Neural progenitor cell (in vitro differentiated cells): ENCODE measurements at regions not wholly inside any gene's neighbourhood (a gene's known extent, or its start where the extent isn't known, plus 50 kb on each side); places are given as distances from the start of the nearest gene placed in this dataset.
A peak's percentile ranks its signal among the peaks of the same experiment; 100 is the strongest.

ENCODE experiments used
- DNase-seq: peaks from one replicate; pipeline ENCODE4 v3.0.0-alpha.2; 2016; ENCODE audit warnings: low spot score
- H2AFZ ChIP-seq: fragments of 200-600 bp; sonication (generic); replicated peaks from 2 replicates; pipeline ENCODE4 v1.6.1; 2016; ENCODE audit warnings: antibody characterized with exemption
- H3F3A ChIP-seq: fragments of 200-600 bp; sonication (generic); 2 replicates; pipeline ENCODE4 v1.6.1; 2016; ENCODE audit warnings: antibody characterized with exemption, low read depth
- H3K27ac ChIP-seq: fragments of 200-600 bp; sonication (generic); 2 replicates; pipeline ENCODE4 v1.5.1; 2016; ENCODE audit warnings: mild to moderate bottlenecking
- H3K27me3 ChIP-seq: fragments of 200-600 bp; sonication (generic); 2 replicates; pipeline ENCODE4 v1.6.1; 2016; ENCODE audit warnings: mild to moderate bottlenecking, moderate library complexity
- H3K36me3 ChIP-seq: fragments of 200-600 bp; sonication (generic); 2 replicates; pipeline ENCODE4 v1.5.1; 2016
- H3K4me1 ChIP-seq: fragments of 200-600 bp; sonication (generic); 2 replicates; pipeline ENCODE4 v1.6.1; 2016; ENCODE audit warnings: mixed run types
- H3K4me2 ChIP-seq: fragments of 200-600 bp; sonication (generic); 2 replicates; pipeline ENCODE4 v1.6.1; 2016
- H3K4me3 ChIP-seq: fragments of 200-600 bp; sonication (generic); 2 replicates; pipeline ENCODE4 v1.5.1; 2016
- H3K79me2 ChIP-seq: fragments of 200-600 bp; sonication (generic); 2 replicates; pipeline ENCODE4 v1.6.1; 2016; ENCODE audit warnings: low read depth
- H3K9ac ChIP-seq: fragments of 200-600 bp; sonication (generic); 2 replicates; pipeline ENCODE4 v1.6.1; 2016
- H3K9me3 ChIP-seq: fragments of 200-600 bp; sonication (generic); 2 replicates; pipeline ENCODE4 v1.5.1; 2016; ENCODE audit warnings: low read depth
- H4K20me1 ChIP-seq: fragments of 200-600 bp; sonication (generic); 2 replicates; pipeline ENCODE4 v1.6.1; 2016; ENCODE audit warnings: low read depth
- H3K27ac Mint-ChIP-seq: 3 replicates; pipeline ENCODE4 v1.8.0; 2021; ENCODE audit warnings: mixed read lengths
- H3K27me3 Mint-ChIP-seq: 2 replicates; pipeline ENCODE4 v1.8.0; 2022; ENCODE audit warnings: low read depth, mild to moderate bottlenecking, inconsistent platforms, moderate library complexity, mixed read lengths; ENCODE audit not compliant: insufficient read depth
- H3K36me3 Mint-ChIP-seq: 3 replicates; pipeline ENCODE4 v1.8.0; 2021; ENCODE audit warnings: mixed read lengths
- H3K4me1 Mint-ChIP-seq: 3 replicates; pipeline ENCODE4 v1.8.0; 2021; ENCODE audit warnings: mixed read lengths
- H3K4me3 Mint-ChIP-seq: 3 replicates; pipeline ENCODE4 v1.8.0; 2021; ENCODE audit warnings: mild to moderate bottlenecking, moderate library complexity, mixed read lengths
- H3K9me3 Mint-ChIP-seq: 3 replicates; pipeline ENCODE4 v1.8.0; 2020; ENCODE audit warnings: mixed read lengths
- EZH2 ChIP-seq: fragments of 200-600 bp; sonication (generic); IDR thresholded peaks from 2 replicates; pipeline ENCODE4 v1.6.1; 2017; ENCODE audit warnings: antibody characterized with exemption, mild to moderate bottlenecking, moderate library complexity
- EZH2phosphoT487 ChIP-seq: fragments of 200-600 bp; sonication (generic); IDR thresholded peaks from 2 replicates; pipeline ENCODE4 v1.6.1; 2017; ENCODE audit warnings: antibody characterized with exemption
- TF ChIP-seq, protein P1 (sequence below): fragments of 200-600 bp; sonication (generic); IDR thresholded peaks from 2 replicates; pipeline ENCODE4 v1.5.1; 2017; ENCODE audit warnings: antibody characterized with exemption, mild to moderate bottlenecking

DNA sequence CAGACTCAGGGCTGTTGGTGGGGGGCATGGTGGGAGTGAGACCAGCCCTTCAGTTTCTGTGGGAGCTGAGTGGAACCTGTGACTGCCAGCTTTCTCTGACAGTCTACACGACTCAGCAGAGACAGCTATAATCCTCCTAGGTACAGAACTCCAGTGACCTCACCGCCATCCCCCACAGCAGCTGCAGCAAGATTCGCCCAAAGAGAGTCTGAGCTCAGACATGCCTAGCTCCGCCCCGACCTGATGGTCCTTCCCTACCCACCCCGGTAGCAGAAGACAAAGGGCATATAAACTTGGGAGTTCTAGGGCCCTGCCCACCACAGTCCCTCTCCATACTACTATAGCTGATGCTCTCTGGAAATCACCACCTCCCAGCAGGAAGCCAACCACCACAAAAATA, 500.1 kb downstream of the ETV1 start:
- no peaks in the 10 kb centered on the region for H3K36me3 ChIP-seq
- H3K27me3 ChIP-seq, result no peaks in the 10 kb centered on the region
- no peaks in the 10 kb centered on the region for H3K4me1 Mint-ChIP-seq
- no peak overlapping the region for H3K9ac ChIP-seq
- no peaks in the 10 kb centered on the region for H4K20me1 ChIP-seq
- H3K4me2 ChIP-seq, result no peak overlapping the region
- H3K9me3 ChIP-seq, result no peaks in the 10 kb centered on the region
- H3K4me1 ChIP-seq, result no peaks in the 10 kb centered on the region
- no peak overlapping the region for H2AFZ ChIP-seq
- TF ChIP-seq EZH2 (no peak), EZH2phosphoT487 (no peak)
- TF ChIP-seq, protein P1, sequence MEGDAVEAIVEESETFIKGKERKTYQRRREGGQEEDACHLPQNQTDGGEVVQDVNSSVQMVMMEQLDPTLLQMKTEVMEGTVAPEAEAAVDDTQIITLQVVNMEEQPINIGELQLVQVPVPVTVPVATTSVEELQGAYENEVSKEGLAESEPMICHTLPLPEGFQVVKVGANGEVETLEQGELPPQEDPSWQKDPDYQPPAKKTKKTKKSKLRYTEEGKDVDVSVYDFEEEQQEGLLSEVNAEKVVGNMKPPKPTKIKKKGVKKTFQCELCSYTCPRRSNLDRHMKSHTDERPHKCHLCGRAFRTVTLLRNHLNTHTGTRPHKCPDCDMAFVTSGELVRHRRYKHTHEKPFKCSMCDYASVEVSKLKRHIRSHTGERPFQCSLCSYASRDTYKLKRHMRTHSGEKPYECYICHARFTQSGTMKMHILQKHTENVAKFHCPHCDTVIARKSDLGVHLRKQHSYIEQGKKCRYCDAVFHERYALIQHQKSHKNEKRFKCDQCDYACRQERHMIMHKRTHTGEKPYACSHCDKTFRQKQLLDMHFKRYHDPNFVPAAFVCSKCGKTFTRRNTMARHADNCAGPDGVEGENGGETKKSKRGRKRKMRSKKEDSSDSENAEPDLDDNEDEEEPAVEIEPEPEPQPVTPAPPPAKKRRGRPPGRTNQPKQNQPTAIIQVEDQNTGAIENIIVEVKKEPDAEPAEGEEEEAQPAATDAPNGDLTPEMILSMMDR, result no peak
- no peaks in the 10 kb centered on the region for H3F3A ChIP-seq
- H3K9me3 Mint-ChIP-seq, result peaks cover 4% of the 10 kb centered on the region
- no peaks in the 10 kb centered on the region for H3K36me3 Mint-ChIP-seq
- DNase-seq, result no peak
- H3K79me2 ChIP-seq, result no peaks in the 10 kb centered on the region
- H3K27me3 Mint-ChIP-seq, result peaks cover 2% of the 10 kb centered on the region
- no peak overlapping the region for H3K4me3 Mint-ChIP-seq
- H3K4me3 ChIP-seq, result no peak overlapping the region
- H3K27ac Mint-ChIP-seq, result no peak overlapping the region
- no peak overlapping the region for H3K27ac ChIP-seq

DNA sequence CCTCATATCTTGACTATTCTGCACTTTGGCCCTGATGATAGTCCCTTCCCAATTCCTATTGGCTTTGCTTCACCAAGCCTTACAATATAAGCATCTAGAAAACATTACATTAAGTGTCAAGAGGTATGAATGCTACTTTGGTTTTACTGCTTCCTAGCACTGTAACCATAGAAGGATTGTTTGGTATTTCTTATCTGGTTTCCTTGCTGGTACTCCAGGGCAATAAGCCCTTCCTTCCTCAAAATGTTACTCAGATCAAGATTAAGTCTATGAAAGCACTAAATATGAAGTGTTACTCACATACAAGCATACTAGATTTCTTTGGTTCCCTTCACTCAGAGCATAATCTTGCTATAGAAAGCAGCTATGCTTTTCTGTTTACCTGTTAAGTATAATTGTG, 492.5 kb downstream of the ETV1 start:
- peaks cover 2% of the 10 kb centered on the region for H3K27me3 Mint-ChIP-seq
- DNase-seq, result no peak
- H3K4me1 ChIP-seq, result no peaks in the 10 kb centered on the region
- H3K27ac Mint-ChIP-seq, result no peak overlapping the region
- no peaks in the 10 kb centered on the region for H3K4me1 Mint-ChIP-seq
- no peaks in the 10 kb centered on the region for H3F3A ChIP-seq
- TF ChIP-seq EZH2 (no peak), EZH2phosphoT487 (no peak)
- TF ChIP-seq, protein P1, result no peak
- no peak overlapping the region for H3K4me3 Mint-ChIP-seq
- H3K27ac ChIP-seq, result no peak overlapping the region
- H3K27me3 ChIP-seq, result no peaks in the 10 kb centered on the region
- no peaks in the 10 kb centered on the region for H3K9me3 ChIP-seq
- H3K9ac ChIP-seq, result no peak overlapping the region
- no peak overlapping the region for H3K4me3 ChIP-seq
- no peaks in the 10 kb centered on the region for H3K36me3 Mint-ChIP-seq
- H3K79me2 ChIP-seq, result no peaks in the 10 kb centered on the region
- no peaks in the 10 kb centered on the region for H3K9me3 Mint-ChIP-seq
- H2AFZ ChIP-seq, result no peak overlapping the region
- H4K20me1 ChIP-seq, result no peaks in the 10 kb centered on the region
- H3K4me2 ChIP-seq, result no peak overlapping the region
- no peaks in the 10 kb centered on the region for H3K36me3 ChIP-seq

DNA sequence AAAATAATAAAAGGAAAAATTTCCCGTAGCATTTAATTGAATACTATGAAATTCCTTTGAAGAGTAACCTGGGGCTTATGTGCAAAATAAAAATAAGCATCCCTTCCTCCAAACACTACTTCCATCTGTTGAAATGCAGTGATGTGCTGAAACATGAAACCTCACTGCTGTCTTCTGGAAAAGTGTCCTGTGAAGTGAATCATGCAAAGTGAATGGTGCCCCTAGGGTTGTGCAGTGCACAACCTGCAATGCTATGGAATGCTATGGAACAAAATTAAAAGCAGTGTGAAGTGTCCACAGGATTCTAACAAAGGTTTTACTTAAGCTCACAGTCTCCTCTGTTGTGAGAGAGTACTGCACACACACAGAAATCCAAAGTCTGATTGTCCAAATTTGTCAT, 480.9 kb downstream of the ETV1 start:
- TF ChIP-seq, protein P1, result no peak
- TF ChIP-seq EZH2 (no peak), EZH2phosphoT487 (no peak)
- Histone ChIP-seq H3K4me2 (peak overlapping the region; percentile 43), H4K20me1 (no peaks in the 10 kb centered on the region), H3K27ac (peak overlapping the region; percentile 56), H3K4me3 (no peak overlapping the region), H3K36me3 (peaks cover 9% of the 10 kb centered on the region), H3K79me2 (no peaks in the 10 kb centered on the region), H3K4me1 (peaks cover 33% of the 10 kb centered on the region), H3F3A (peaks cover 6% of the 10 kb centered on the region), H3K9ac (no peak overlapping the region), H2AFZ (peak overlapping the region; percentile 23), H3K9me3 (no peaks in the 10 kb centered on the region), H3K27me3 (no peaks in the 10 kb centered on the region)
- no peaks in the 10 kb centered on the region for H3K27me3 Mint-ChIP-seq
- H3K9me3 Mint-ChIP-seq, result peaks cover 20% of the 10 kb centered on the region
- H3K4me3 Mint-ChIP-seq, result no peak overlapping the region
- H3K36me3 Mint-ChIP-seq, result no peaks in the 10 kb centered on the region
- H3K27ac Mint-ChIP-seq, result peak overlapping the region; percentile 93
- peaks cover 26% of the 10 kb centered on the region for H3K4me1 Mint-ChIP-seq
- DNase-seq, result peak; percentile 26
